ENCODE measurements at regions not wholly inside any gene's neighbourhood (a gene's known extent, or its start where the extent isn't known, plus 50 kb on each side); places are given as distances from the start of the nearest gene placed in this dataset.

DNA sequence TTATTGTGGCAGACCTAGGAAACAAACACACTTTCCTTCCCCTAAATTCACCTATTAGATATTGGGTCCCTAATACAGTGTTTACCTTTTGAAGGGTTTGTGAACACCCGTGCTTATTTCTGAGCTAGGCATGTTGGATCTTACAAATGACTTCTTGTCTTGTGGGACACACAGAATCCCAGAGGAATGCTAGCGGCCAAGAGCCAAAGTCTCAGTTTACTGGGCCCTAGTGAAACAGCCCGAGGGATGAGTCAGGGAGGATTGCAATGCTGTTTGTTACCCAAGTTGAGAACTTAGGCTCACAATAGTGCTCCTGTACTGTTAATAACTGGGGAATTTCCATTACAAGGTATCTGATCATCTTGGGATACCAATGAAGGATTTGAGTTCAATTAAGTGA, 100.1 kb upstream of the AKT3 start:
- no peaks in the 10 kb centered on the region for H3K36me3 ChIP-seq (replicated peaks in 1 of 2; ENCODE audit: control insufficient read depth in 1 of 2, insufficient read depth in 2 of 2, low read length in 2 of 2)
- 0% methylated on average over 3 of the region's 3 CpGs for WGBS (ENCODE audit: low lambda C conversion rate)
- peaks cover 0 to 13% of the 10 kb centered on the region in 2 experiments; a peak in 1 of 5 replicates for H3K27me3 ChIP-seq (ENCODE audit: control insufficient read depth in 1 of 2, insufficient read depth in 2 of 2, low read length in 2 of 2)
- FAIRE-seq (no peak), ATAC-seq (peak; percentile 48; the same call in 1 of the 3 replicates), DNase-seq (ENCODE audit: low spot score) (peak; percentile 11)
- peaks cover 9% of the 10 kb centered on the region; the same call in 1 of the 2 replicates for H3K4me1 ChIP-seq (ENCODE audit: insufficient read depth, low read length)
- no peak overlapping the region for H3K4me3 ChIP-seq (replicated peaks in 1 of 3; ENCODE audit: insufficient read depth in 1 of 3, low read depth in 2 of 3, low read length in 3 of 3)
- ChIA-PET POLR2A (no interaction called here), CTCF (ENCODE audit: low intra/inter-chr PET ratio, low total read pairs) (no interaction called here)
- H3K79me2 ChIP-seq (ENCODE audit: insufficient read depth, low read length): no peaks in the 10 kb centered on the region
- no peak overlapping the region for H2AFZ ChIP-seq (ENCODE audit: low read length)
- in situ Hi-C loops (cut with HindIII; ENCODE audit: extremely low pct_ligation_motif_present, low pct_unique_long_range_greater_than_20kb): no loop called here
- BruUV-seq (replicated peaks): no TSS peak
- no peak for TF ChIP-seq ARNT (IDR thresholded peaks at IDR 0.05)
- TF ChIP-seq ZNF678 (CRISPR knock-in tag; IDR thresholded peaks at IDR 0.05): no peak
- TF ChIP-seq, protein P1, sequence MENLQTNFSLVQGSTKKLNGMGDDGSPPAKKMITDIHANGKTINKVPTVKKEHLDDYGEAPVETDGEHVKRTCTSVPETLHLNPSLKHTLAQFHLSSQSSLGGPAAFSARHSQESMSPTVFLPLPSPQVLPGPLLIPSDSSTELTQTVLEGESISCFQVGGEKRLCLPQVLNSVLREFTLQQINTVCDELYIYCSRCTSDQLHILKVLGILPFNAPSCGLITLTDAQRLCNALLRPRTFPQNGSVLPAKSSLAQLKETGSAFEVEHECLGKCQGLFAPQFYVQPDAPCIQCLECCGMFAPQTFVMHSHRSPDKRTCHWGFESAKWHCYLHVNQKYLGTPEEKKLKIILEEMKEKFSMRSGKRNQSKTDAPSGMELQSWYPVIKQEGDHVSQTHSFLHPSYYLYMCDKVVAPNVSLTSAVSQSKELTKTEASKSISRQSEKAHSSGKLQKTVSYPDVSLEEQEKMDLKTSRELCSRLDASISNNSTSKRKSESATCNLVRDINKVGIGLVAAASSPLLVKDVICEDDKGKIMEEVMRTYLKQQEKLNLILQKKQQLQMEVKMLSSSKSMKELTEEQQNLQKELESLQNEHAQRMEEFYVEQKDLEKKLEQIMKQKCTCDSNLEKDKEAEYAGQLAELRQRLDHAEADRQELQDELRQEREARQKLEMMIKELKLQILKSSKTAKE (CRISPR knock-in tag; IDR thresholded peaks at IDR 0.05; ENCODE audit: borderline replicate concordance): no peak
- no peak for TF ChIP-seq TCF12 (IDR thresholded peaks at IDR 0.05)
- no peak for TF ChIP-seq TCF12 (CRISPR knock-in tag; IDR thresholded peaks at IDR 0.05)
- peak; percentile 52; the same call in 1 of the 2 replicates for TF ChIP-seq FOSL2 (CRISPR knock-in tag; IDR thresholded peaks at IDR 0.05)
- TF ChIP-seq FLYWCH1 (CRISPR knock-in tag; IDR thresholded peaks at IDR 0.05): no peak
- no peaks in the 10 kb centered on the region for H4K20me1 ChIP-seq (ENCODE audit: insufficient read depth, low read length)
- no peak overlapping the region for H3K27ac ChIP-seq (ENCODE audit: extremely low read length, insufficient read depth, low read length)
- no peak overlapping the region for H3K9ac ChIP-seq (ENCODE audit: insufficient read depth, low read depth, low read length)
- no peak overlapping the region for H3K4me2 ChIP-seq (ENCODE audit: low read depth, low read length)
- H3K9me3 ChIP-seq (ENCODE audit: low read length): no peaks in the 10 kb centered on the region
- intact Hi-C loops (cut with micrococcal nuclease; ENCODE audit: unreplicated experiment): no loop called here

DNA sequence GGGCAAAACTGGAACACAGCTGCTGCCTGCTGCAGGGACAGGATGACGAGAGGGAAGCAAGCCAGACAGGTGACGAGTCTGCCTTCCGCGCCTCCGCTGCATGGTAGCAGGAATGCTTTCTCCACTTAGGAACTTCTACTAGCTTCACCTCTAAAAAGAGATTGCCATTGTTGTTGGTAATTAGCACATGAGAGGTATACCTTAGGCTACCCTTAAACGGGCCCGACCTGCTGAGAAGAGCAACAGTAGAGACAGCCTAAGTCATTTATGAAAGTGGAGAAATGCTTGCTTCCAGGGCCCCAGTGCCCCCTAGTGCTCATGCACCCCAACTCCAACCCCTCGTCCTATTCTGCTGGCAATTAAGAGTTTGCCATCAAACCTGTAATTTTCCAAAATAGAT, 96.9 kb upstream of the AKT3 start:
- in situ Hi-C loops (cut with HindIII; ENCODE audit: extremely low pct_ligation_motif_present, low pct_unique_long_range_greater_than_20kb): no loop called here
- no peak overlapping the region for H3K4me3 ChIP-seq (replicated peaks in 1 of 3; ENCODE audit: insufficient read depth in 1 of 3, low read depth in 2 of 3, low read length in 3 of 3)
- no peaks in the 10 kb centered on the region for H3K27me3 ChIP-seq (ENCODE audit: control insufficient read depth in 1 of 2, insufficient read depth in 2 of 2, low read length in 2 of 2)
- no peaks in the 10 kb centered on the region for H3K9me3 ChIP-seq (ENCODE audit: low read length)
- no peak overlapping the region for H3K27ac ChIP-seq (ENCODE audit: extremely low read length, insufficient read depth, low read length)
- FAIRE-seq: no peak
- no peak overlapping the region for H2AFZ ChIP-seq (ENCODE audit: low read length)
- H3K4me2 ChIP-seq (ENCODE audit: low read depth, low read length): no peak overlapping the region
- WGBS (ENCODE audit: low lambda C conversion rate): 52% methylated on average over 8 of the region's 8 CpGs
- H3K9ac ChIP-seq (ENCODE audit: insufficient read depth, low read depth, low read length): no peak overlapping the region
- H4K20me1 ChIP-seq (ENCODE audit: insufficient read depth, low read length): no peaks in the 10 kb centered on the region; the same call in 1 of the 2 replicates
- TF ChIP-seq STAG1 (CRISPR knock-in tag; IDR thresholded peaks at IDR 0.05): 0 out of 2 replicates have a peak, but pooled peaks have one; percentile 20
- TF ChIP-seq, protein P2, sequence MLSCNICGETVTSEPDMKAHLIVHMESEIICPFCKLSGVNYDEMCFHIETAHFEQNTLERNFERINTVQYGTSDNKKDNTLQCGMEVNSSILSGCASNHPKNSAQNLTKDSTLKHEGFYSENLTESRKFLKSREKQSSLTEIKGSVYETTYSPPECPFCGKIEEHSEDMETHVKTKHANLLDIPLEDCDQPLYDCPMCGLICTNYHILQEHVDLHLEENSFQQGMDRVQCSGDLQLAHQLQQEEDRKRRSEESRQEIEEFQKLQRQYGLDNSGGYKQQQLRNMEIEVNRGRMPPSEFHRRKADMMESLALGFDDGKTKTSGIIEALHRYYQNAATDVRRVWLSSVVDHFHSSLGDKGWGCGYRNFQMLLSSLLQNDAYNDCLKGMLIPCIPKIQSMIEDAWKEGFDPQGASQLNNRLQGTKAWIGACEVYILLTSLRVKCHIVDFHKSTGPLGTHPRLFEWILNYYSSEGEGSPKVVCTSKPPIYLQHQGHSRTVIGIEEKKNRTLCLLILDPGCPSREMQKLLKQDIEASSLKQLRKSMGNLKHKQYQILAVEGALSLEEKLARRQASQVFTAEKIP (CRISPR knock-in tag; IDR thresholded peaks at IDR 0.05; ENCODE audit: borderline replicate concordance): no peak
- no peak for TF ChIP-seq ZNF232 (CRISPR knock-in tag; IDR thresholded peaks at IDR 0.05; ENCODE audit: borderline replicate concordance)
- TF ChIP-seq HNF4G (IDR thresholded peaks at IDR 0.05; ENCODE audit: borderline replicate concordance, low read depth, low read length): no peak
- no peak for TF ChIP-seq HNF4G (CRISPR knock-in tag; IDR thresholded peaks at IDR 0.05; ENCODE audit: borderline replicate concordance, low read depth)
- TF ChIP-seq CAMTA2 (CRISPR knock-in tag; IDR thresholded peaks at IDR 0.05; ENCODE audit: borderline replicate concordance): no peak
- TF ChIP-seq, protein P3, sequence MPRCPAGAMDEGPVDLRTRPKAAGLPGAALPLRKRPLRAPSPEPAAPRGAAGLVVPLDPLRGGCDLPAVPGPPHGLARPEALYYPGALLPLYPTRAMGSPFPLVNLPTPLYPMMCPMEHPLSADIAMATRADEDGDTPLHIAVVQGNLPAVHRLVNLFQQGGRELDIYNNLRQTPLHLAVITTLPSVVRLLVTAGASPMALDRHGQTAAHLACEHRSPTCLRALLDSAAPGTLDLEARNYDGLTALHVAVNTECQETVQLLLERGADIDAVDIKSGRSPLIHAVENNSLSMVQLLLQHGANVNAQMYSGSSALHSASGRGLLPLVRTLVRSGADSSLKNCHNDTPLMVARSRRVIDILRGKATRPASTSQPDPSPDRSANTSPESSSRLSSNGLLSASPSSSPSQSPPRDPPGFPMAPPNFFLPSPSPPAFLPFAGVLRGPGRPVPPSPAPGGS (CRISPR knock-in tag; IDR thresholded peaks at IDR 0.05): no peak
- TF ChIP-seq SYNCRIP (IDR thresholded peaks at IDR 0.05; ENCODE audit: insufficient read depth, low read depth, low read length): no peak
- peaks cover 26% of the 10 kb centered on the region for H3K4me1 ChIP-seq (ENCODE audit: insufficient read depth, low read length)
- ATAC-seq: 0 out of 3 replicates have a peak, but pooled peaks have one; percentile 33
- H3K79me2 ChIP-seq (ENCODE audit: insufficient read depth, low read length): no peaks in the 10 kb centered on the region
- no peaks in the 10 kb centered on the region for H3K36me3 ChIP-seq (replicated peaks in 1 of 2; ENCODE audit: control insufficient read depth in 1 of 2, insufficient read depth in 2 of 2, low read length in 2 of 2)
- no peak for DNase-seq (ENCODE audit: low spot score)
- ChIA-PET POLR2A (no interaction called here), CTCF (ENCODE audit: low intra/inter-chr PET ratio, low total read pairs) (no interaction called here)
- no TSS peak for BruUV-seq (replicated peaks)
- intact Hi-C loops (cut with micrococcal nuclease; ENCODE audit: unreplicated experiment): no loop called here

All from HepG2 (cell line).